ENCODE measurements at regions not wholly inside any gene's neighbourhood (a gene's known extent, or its start where the extent isn't known, plus 50 kb on each side); places are given as distances from the start of the nearest gene placed in this dataset.

- no peak for DNase-seq (ENCODE audit: low read depth)
- TF ChIP-seq CTCF (IDR thresholded peaks at IDR 0.05; ENCODE audit: insufficient read depth, low read length), result no peak
- no peak overlapping the region for H3K4me3 ChIP-seq (ENCODE audit: low read depth, low read length)
Observed at GRCh38 chr18:78424403-78425018, 555.1 kb upstream of the SALL3 start.

- H3K4me3 ChIP-seq (ENCODE audit: low read depth, low read length), result no peak overlapping the region
- DNase-seq (ENCODE audit: low read depth), result no peak
- no peak for TF ChIP-seq CTCF (IDR thresholded peaks at IDR 0.05; ENCODE audit: insufficient read depth, low read length)
Observed at GRCh38 chr18:78425019-78425412, 554.6 kb upstream of the SALL3 start.

- no peak overlapping the region for H3K4me3 ChIP-seq (ENCODE audit: low read depth, low read length)
- TF ChIP-seq CTCF (IDR thresholded peaks at IDR 0.05; ENCODE audit: insufficient read depth, low read length), result no peak
- no peak for DNase-seq (ENCODE audit: low read depth)
Observed at GRCh38 chr18:78427081-78427480, 552.5 kb upstream of the SALL3 start.

DNA sequence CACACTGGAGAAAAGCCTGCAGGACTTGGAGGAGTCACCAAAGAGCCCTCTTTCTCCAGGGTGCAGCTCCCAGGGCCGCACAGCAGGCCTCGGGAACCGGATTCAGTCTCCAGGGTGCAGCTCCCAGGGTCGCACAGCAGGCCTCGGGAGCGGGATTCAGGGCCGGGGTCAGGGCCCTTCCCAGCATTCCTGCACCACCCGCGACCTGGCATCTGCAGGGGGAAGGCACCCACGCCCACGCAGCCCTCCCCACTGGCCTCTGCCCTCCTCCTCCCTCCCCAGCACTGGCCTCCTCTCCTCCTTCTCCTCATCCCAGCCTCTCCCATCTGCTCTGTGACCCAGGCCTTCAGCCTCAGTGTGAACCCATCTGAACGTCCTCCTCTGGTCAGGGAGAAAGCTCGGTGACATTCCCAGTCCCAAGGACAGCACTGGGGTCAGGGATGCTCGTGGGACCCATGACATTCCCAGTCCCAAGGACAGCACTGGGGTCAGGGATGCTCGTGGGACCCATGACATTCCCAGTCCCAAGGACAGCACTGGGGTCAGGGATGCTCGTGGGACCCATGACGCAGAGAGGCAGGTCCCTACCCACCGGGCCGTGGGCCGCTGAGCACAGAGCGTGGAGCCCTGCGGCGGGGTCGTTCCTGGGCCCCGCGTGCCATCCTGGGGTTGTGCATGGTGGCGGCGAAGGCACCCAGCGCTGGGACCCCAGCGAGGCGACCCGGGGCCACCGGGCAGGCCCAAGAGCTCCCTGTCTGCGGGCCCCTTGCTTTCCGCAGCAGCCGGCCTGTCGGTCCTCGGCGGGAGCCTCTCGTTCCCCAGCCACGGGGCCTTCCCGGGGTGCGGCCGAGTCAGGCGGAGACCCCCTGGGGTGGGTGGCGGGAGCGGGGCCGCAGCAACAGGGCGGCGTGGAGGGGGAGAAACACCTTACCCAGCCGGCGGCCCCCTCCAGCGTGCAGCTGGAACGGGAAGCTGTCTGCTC, 550.2 kb upstream of the SALL3 start:
- H3K4me3 ChIP-seq (ENCODE audit: low read depth, low read length), result no peak overlapping the region
- no peak for TF ChIP-seq CTCF (IDR thresholded peaks at IDR 0.05; ENCODE audit: insufficient read depth, low read length)
- DNase-seq (ENCODE audit: low read depth), result no peak

DNA sequence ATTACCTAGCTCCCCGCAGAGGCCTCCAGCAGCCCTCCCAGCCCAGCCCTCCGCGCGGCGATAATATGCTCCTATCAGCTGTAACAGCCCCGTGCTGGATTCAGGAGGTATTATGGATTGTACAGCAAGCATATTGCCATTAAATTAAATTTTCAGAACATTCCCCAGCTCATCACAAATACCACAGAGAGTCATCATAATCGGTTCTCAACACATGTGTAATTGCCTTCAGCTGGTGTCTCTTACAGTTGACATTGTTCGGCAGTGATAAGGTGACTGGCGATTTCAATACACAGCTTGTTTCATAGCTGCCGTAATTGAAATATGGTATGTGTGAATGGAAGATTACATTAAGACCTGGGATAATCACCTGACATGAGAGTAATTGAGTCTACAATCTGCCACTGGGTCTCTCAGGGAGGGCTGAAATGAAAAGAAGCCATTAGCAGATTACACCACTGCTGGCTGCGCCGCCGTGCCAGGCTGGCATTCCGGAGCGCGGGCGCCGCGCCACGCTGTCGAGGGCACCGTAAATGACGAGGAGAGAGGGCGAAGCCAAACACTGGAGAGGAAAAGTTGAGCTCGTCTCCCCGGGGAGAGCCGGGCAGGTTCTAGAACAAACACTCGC, 549.4 kb upstream of the SALL3 start:
- DNase-seq (ENCODE audit: low read depth), result no peak
- no peak overlapping the region for H3K4me3 ChIP-seq (ENCODE audit: low read depth, low read length)
- TF ChIP-seq CTCF (IDR thresholded peaks at IDR 0.05; ENCODE audit: insufficient read depth, low read length), result no peak

DNA sequence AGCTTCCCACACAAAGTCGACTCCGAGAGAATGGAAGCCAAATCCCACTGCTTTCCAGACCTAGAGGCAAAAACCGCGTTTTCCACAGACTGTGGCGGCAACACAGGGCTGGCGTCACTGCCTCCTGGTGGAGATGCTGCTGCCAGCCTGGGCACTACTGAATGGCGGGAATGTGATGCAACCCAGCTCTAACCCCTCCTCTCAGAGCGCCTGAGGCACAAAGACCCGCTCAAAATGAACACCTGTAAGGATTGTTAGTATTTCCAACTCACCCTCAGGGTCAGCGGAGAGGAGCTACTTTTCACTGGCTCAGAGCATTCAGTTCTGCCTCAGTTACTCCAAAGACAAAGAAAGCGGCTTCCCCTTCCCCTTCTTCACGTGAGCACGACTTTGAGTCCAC, 548.0 kb upstream of the SALL3 start:
- DNase-seq (ENCODE audit: low read depth), result no peak
- no peak overlapping the region for H3K4me3 ChIP-seq (ENCODE audit: low read depth, low read length)
- TF ChIP-seq CTCF (IDR thresholded peaks at IDR 0.05; ENCODE audit: insufficient read depth, low read length), result no peak

Measured in fibroblast of the aortic adventitia (primary cell).